IMR-90 (cell line): ENCODE measurements at regions not wholly inside any gene's neighbourhood (a gene's known extent, or its start where the extent isn't known, plus 50 kb on each side); places are given as distances from the start of the nearest gene placed in this dataset.

Experiments
- BHLHE40 ChIP-seq: fragments of 150-350 bp; IDR thresholded peaks from 2 replicates; pipeline ENCODE4 v1.6.1; 2016; ENCODE audit warnings: mild to moderate bottlenecking, low read depth, low read length
- CTCF ChIP-seq: conservative IDR thresholded peaks from 2 replicates; pipeline ENCODE4 v1.5.1; 2012; ENCODE audit warnings: mild to moderate bottlenecking, low read depth, low read length, improper control_type of control experiment

GRCh38 chr1:87864676-87865075, 536.0 kb downstream of the LMO4 start:
- no peak for TF ChIP-seq BHLHE40
- TF ChIP-seq CTCF: no peak
